Fibroblast of mammary gland (primary cell): ENCODE measurements at regions not wholly inside any gene's neighbourhood (a gene's known extent, or its start where the extent isn't known, plus 50 kb on each side); places are given as distances from the start of the nearest gene placed in this dataset.

Experiments
- DNase-seq: peaks from one replicate; pipeline ENCODE4 v3.0.0-alpha.2; 2010; ENCODE audit warnings: low read depth
- H3K4me3 ChIP-seq: 2 replicates; pipeline ENCODE4 v1.5.1; 2011; ENCODE audit warnings: low read depth, mild to moderate bottlenecking, low read length, moderate library complexity; ENCODE audit not compliant: control insufficient read depth
- CTCF ChIP-seq: conservative IDR thresholded peaks from 2 replicates; pipeline ENCODE4 v1.5.1; 2011; ENCODE audit warnings: low read depth, low read length, inconsistent platforms; ENCODE audit not compliant: control insufficient read depth, insufficient read depth

- TF ChIP-seq CTCF = no peak
- no peak for DNase-seq
- H3K4me3 ChIP-seq = no peak overlapping the region
These were observed 247.4 kb downstream of the SOX9 start for GRCh38 chr17:72368191-72368590.

- no peak overlapping the region for H3K4me3 ChIP-seq
- TF ChIP-seq CTCF = no peak
- DNase-seq = no peak
These were observed 248.5 kb downstream of the SOX9 start for GRCh38 chr17:72369366-72369765.

GRCh38 chr17:72370819-72371218, 250.0 kb downstream of the SOX9 start:
- no peak for TF ChIP-seq CTCF
- peak; percentile 82 for DNase-seq
- no peak overlapping the region for H3K4me3 ChIP-seq

- TF ChIP-seq CTCF = no peak
- peak; percentile 75 for DNase-seq
- no peak overlapping the region for H3K4me3 ChIP-seq
These were observed 251.4 kb downstream of the SOX9 start for GRCh38 chr17:72372185-72372584.

- DNase-seq = peak; percentile 64
- H3K4me3 ChIP-seq = no peak overlapping the region
- TF ChIP-seq CTCF = no peak
These were observed 253.3 kb downstream of the SOX9 start for GRCh38 chr17:72373910-72374741.

- no peak for TF ChIP-seq CTCF
- DNase-seq = peak; percentile 88
These were observed 255.9 kb downstream of the SOX9 start for GRCh38 chr17:72376526-72377345.

More at GRCh38 chr17:72376526-72377345, 255.9 kb downstream of the SOX9 start:
- H3K4me3 ChIP-seq = no peak overlapping the region
